ENCODE measurements at regions not wholly inside any gene's neighbourhood (a gene's known extent, or its start where the extent isn't known, plus 50 kb on each side); places are given as distances from the start of the nearest gene placed in this dataset.
A peak's percentile ranks its signal among the peaks of the same experiment; 100 is the strongest.

- DNase-seq = no peak
Observed at GRCh38 chr9:8074713-8075286, 275.2 kb upstream of the DMAC1 start.

GRCh38 chr9:8071445-8071798, 271.8 kb upstream of the DMAC1 start:
- DNase-seq = no peak

- DNase-seq = no peak
Observed at GRCh38 chr9:8070779-8071444, 271.3 kb upstream of the DMAC1 start.

- no peak for DNase-seq
Observed at GRCh38 chr9:8062459-8062858, 262.9 kb upstream of the DMAC1 start.

GRCh38 chr9:8053501-8053900, 253.9 kb upstream of the DMAC1 start:
- DNase-seq = no peak

GRCh38 chr9:8052991-8053390, 253.4 kb upstream of the DMAC1 start:
- no peak for DNase-seq

GRCh38 chr9:8037745-8038144, 238.2 kb upstream of the DMAC1 start:
- no peak for DNase-seq

- DNase-seq = no peak
Observed at GRCh38 chr9:8036914-8037524, 237.4 kb upstream of the DMAC1 start.

GRCh38 chr9:8033794-8034193, 234.2 kb upstream of the DMAC1 start:
- DNase-seq = no peak

GRCh38 chr9:8030095-8030494, 230.5 kb upstream of the DMAC1 start:
- no peak for DNase-seq

GRCh38 chr9:8027351-8027750, 227.8 kb upstream of the DMAC1 start:
- no peak for DNase-seq

GRCh38 chr9:8025551-8025950, 226.0 kb upstream of the DMAC1 start:
- no peak for DNase-seq

GRCh38 chr9:8020186-8020585, 220.6 kb upstream of the DMAC1 start:
- DNase-seq = no peak

GRCh38 chr9:8019636-8020035, 220.1 kb upstream of the DMAC1 start:
- no peak for DNase-seq

GRCh38 chr9:8014997-8015682, 215.6 kb upstream of the DMAC1 start:
- no peak for DNase-seq

GRCh38 chr9:8012986-8013385, 213.4 kb upstream of the DMAC1 start:
- DNase-seq = no peak

GRCh38 chr9:8011974-8012373, 212.4 kb upstream of the DMAC1 start:
- no peak for DNase-seq

- DNase-seq = no peak
Observed at GRCh38 chr9:7996558-7996957, 197.0 kb upstream of the DMAC1 start.

- DNase-seq = no peak
Observed at GRCh38 chr9:7988644-7989280, 189.2 kb upstream of the DMAC1 start.

- no peak for DNase-seq
Observed at GRCh38 chr9:7984692-7985091, 185.1 kb upstream of the DMAC1 start.

- no peak for DNase-seq
Observed at GRCh38 chr9:7984203-7984602, 184.6 kb upstream of the DMAC1 start.

GRCh38 chr9:7983490-7983889, 183.9 kb upstream of the DMAC1 start:
- no peak for DNase-seq

GRCh38 chr9:7982907-7983306, 183.3 kb upstream of the DMAC1 start:
- DNase-seq = peak; percentile 33
